NB4 (cell line): ENCODE measurements at regions not wholly inside any gene's neighbourhood (a gene's known extent, or its start where the extent isn't known, plus 50 kb on each side); places are given as distances from the start of the nearest gene placed in this dataset.

Experiments
- POLR2A ChIP-seq: IDR thresholded peaks from 2 replicates; pipeline ENCODE4 v1.6.1; 2011; ENCODE audit warnings: mild to moderate bottlenecking; ENCODE audit not compliant: insufficient read length; ENCODE audit errors: extremely low read depth
- TF ChIP-seq, protein P1 (sequence below): IDR thresholded peaks from one replicate; pipeline ENCODE4 v1.5.1; 2012; ENCODE audit warnings: low read depth, low read length

DNA sequence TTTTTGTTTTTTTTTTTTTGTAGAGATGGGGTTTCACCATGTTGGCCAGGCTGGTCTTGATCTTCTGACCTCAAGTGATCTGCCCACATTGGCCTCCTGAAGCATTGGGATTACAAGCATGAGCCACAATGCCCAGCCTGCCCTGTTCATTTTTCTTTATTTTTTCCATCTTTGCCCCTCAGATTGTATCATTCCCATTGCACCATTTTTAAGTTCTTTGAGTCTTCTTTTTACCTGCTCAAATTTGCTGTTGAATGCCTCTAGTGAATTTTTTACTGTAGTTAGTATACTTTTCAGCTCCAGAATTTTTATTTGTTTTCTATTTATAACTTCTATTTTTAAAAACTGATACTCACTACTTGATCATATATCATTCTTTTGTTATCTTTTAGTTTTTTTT, 101.4 kb upstream of the SLC4A10 start:
- TF ChIP-seq, protein P1, sequence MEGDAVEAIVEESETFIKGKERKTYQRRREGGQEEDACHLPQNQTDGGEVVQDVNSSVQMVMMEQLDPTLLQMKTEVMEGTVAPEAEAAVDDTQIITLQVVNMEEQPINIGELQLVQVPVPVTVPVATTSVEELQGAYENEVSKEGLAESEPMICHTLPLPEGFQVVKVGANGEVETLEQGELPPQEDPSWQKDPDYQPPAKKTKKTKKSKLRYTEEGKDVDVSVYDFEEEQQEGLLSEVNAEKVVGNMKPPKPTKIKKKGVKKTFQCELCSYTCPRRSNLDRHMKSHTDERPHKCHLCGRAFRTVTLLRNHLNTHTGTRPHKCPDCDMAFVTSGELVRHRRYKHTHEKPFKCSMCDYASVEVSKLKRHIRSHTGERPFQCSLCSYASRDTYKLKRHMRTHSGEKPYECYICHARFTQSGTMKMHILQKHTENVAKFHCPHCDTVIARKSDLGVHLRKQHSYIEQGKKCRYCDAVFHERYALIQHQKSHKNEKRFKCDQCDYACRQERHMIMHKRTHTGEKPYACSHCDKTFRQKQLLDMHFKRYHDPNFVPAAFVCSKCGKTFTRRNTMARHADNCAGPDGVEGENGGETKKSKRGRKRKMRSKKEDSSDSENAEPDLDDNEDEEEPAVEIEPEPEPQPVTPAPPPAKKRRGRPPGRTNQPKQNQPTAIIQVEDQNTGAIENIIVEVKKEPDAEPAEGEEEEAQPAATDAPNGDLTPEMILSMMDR = no peak
- TF ChIP-seq POLR2A = no peak
